ENCODE measurements at regions not wholly inside any gene's neighbourhood (a gene's known extent, or its start where the extent isn't known, plus 50 kb on each side); places are given as distances from the start of the nearest gene placed in this dataset.

- DNase-seq = no peak
Measured at GRCh38 chr14:98888927-98889835, 382.8 kb downstream of the BCL11B start.

- DNase-seq = no peak
Measured at GRCh38 chr14:98889836-98890185, 382.2 kb downstream of the BCL11B start.

GRCh38 chr14:98890556-98891340 is 381.2 kb downstream of the BCL11B start:
- no peak for DNase-seq

- no peak for DNase-seq
Measured at GRCh38 chr14:98893675-98894074, 378.3 kb downstream of the BCL11B start.

- DNase-seq = no peak
Measured at GRCh38 chr14:98894600-98894999, 377.4 kb downstream of the BCL11B start.

GRCh38 chr14:98896449-98896848 is 375.5 kb downstream of the BCL11B start:
- no peak for DNase-seq

- no peak for DNase-seq
Measured at GRCh38 chr14:98897605-98898309, 374.2 kb downstream of the BCL11B start.

GRCh38 chr14:98899441-98899840 is 372.6 kb downstream of the BCL11B start:
- DNase-seq = no peak

GRCh38 chr14:98900236-98900635 is 371.8 kb downstream of the BCL11B start:
- no peak for DNase-seq

GRCh38 chr14:98900798-98901197 is 371.2 kb downstream of the BCL11B start:
- no peak for DNase-seq

GRCh38 chr14:98901511-98902205 is 370.3 kb downstream of the BCL11B start:
- DNase-seq = no peak

GRCh38 chr14:98903371-98903770 is 368.6 kb downstream of the BCL11B start:
- DNase-seq = no peak

GRCh38 chr14:98904677-98905076 is 367.3 kb downstream of the BCL11B start:
- no peak for DNase-seq

GRCh38 chr14:98906123-98906995 is 365.6 kb downstream of the BCL11B start:
- DNase-seq = no peak

- no peak for DNase-seq
Measured at GRCh38 chr14:98907271-98907670, 364.7 kb downstream of the BCL11B start.

- DNase-seq = no peak
Measured at GRCh38 chr14:98908050-98908449, 363.9 kb downstream of the BCL11B start.

GRCh38 chr14:98909251-98909944 is 362.6 kb downstream of the BCL11B start:
- peak in 1 of 2 experiments; percentile 36 for DNase-seq

- DNase-seq = no peak
Measured at GRCh38 chr14:98910061-98910460, 361.9 kb downstream of the BCL11B start.

- DNase-seq = no peak
Measured at GRCh38 chr14:98912655-98913054, 359.3 kb downstream of the BCL11B start.

- no peak for DNase-seq
Measured at GRCh38 chr14:98913967-98914650, 357.9 kb downstream of the BCL11B start.

Measured in SHP77 (cell line).